ENCODE measurements at regions not wholly inside any gene's neighbourhood (a gene's known extent, or its start where the extent isn't known, plus 50 kb on each side); places are given as distances from the start of the nearest gene placed in this dataset.
A peak's percentile ranks its signal among the peaks of the same experiment; 100 is the strongest.

GRCh38 chr5:54738118-54738972, 220.8 kb downstream of the SNX18 start:
- no peak for TF ChIP-seq CTCF (IDR thresholded peaks at IDR 0.05)
- no peak for TF ChIP-seq EP300 (IDR thresholded peaks at IDR 0.05)
- TF ChIP-seq POLR2A (IDR thresholded peaks at IDR 0.05) = no peak
- peak in 1 of 3 donors; percentile 26 for TF ChIP-seq POLR2AphosphoS5 (IDR thresholded peaks at IDR 0.05)

Data from stomach (tissue), 4 donors.